ENCODE measurements at regions not wholly inside any gene's neighbourhood (a gene's known extent, or its start where the extent isn't known, plus 50 kb on each side); places are given as distances from the start of the nearest gene placed in this dataset.

GRCh38 chr5:59956130-59956783, 62.7 kb upstream of the PDE4D start:
- no peak for TF ChIP-seq POLR2A (IDR thresholded peaks at IDR 0.05)
- no peak for TF ChIP-seq CTCF (IDR thresholded peaks at IDR 0.05)
- no peak for TF ChIP-seq EP300 (IDR thresholded peaks at IDR 0.05)
- TF ChIP-seq POLR2AphosphoS5 (IDR thresholded peaks at IDR 0.05) = no peak
